ENCODE measurements at regions not wholly inside any gene's neighbourhood (a gene's known extent, or its start where the extent isn't known, plus 50 kb on each side); places are given as distances from the start of the nearest gene placed in this dataset.

DNA sequence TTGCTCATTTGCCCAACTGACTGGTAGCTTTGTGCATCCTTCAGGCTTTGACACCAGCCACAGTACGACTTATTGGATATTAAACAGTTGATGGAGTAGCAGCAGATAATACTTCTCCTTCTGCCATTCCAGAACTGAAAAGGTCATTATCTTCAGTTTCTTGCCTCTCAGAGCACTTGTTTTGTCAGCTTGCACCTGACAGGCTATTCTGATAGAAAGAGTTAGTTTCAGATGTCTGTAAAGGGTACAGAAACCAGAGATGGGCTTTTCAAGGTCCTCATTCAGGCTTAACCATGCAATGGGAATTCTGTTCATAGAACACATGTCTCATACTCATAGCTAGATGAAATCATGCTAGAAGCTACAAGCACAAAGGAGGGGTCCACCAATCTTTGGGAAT is 367.2 kb downstream of the OTOL1 start:
- H3K4me1 Mint-ChIP-seq (ENCODE audit: unreplicated experiment) = no peaks in the 10 kb centered on the region
- H3K36me3 Mint-ChIP-seq (ENCODE audit: low read depth, unreplicated experiment) = no peaks in the 10 kb centered on the region
- H3K9me3 Mint-ChIP-seq (ENCODE audit: unreplicated experiment) = no peaks in the 10 kb centered on the region
- no peak for TF ChIP-seq CTCF (IDR thresholded peaks at IDR 0.05; ENCODE audit: unreplicated experiment)
- DNase-seq (ENCODE audit: low spot score) = no peak
- H3K27ac Mint-ChIP-seq (ENCODE audit: unreplicated experiment) = no peak overlapping the region
- no peaks in the 10 kb centered on the region for H3K27me3 Mint-ChIP-seq (ENCODE audit: unreplicated experiment)
- no peak overlapping the region for H3K4me3 Mint-ChIP-seq (ENCODE audit: unreplicated experiment)

GRCh38 chr3:161866176-161866575 is 369.6 kb downstream of the OTOL1 start:
- no peaks in the 10 kb centered on the region for H3K9me3 Mint-ChIP-seq (ENCODE audit: unreplicated experiment)
- H3K27me3 Mint-ChIP-seq (ENCODE audit: unreplicated experiment) = no peaks in the 10 kb centered on the region
- TF ChIP-seq CTCF (IDR thresholded peaks at IDR 0.05; ENCODE audit: unreplicated experiment) = no peak
- no peaks in the 10 kb centered on the region for H3K36me3 Mint-ChIP-seq (ENCODE audit: low read depth, unreplicated experiment)
- no peak overlapping the region for H3K4me3 Mint-ChIP-seq (ENCODE audit: unreplicated experiment)
- no peak overlapping the region for H3K27ac Mint-ChIP-seq (ENCODE audit: unreplicated experiment)
- no peaks in the 10 kb centered on the region for H3K4me1 Mint-ChIP-seq (ENCODE audit: unreplicated experiment)
- no peak for DNase-seq (ENCODE audit: low spot score)

GRCh38 chr3:161875483-161875882 is 378.9 kb downstream of the OTOL1 start:
- Mint-ChIP-seq H3K27ac (ENCODE audit: unreplicated experiment) (no peak overlapping the region), H3K27me3 (ENCODE audit: unreplicated experiment) (no peaks in the 10 kb centered on the region), H3K36me3 (ENCODE audit: low read depth, unreplicated experiment) (no peaks in the 10 kb centered on the region), H3K4me1 (ENCODE audit: unreplicated experiment) (no peaks in the 10 kb centered on the region), H3K9me3 (ENCODE audit: unreplicated experiment) (no peaks in the 10 kb centered on the region), H3K4me3 (ENCODE audit: unreplicated experiment) (no peak overlapping the region)
- no peak for TF ChIP-seq CTCF (IDR thresholded peaks at IDR 0.05; ENCODE audit: unreplicated experiment)
- no peak for DNase-seq (ENCODE audit: low spot score)

- no peak overlapping the region for H3K27ac Mint-ChIP-seq (ENCODE audit: unreplicated experiment)
- no peak for TF ChIP-seq CTCF (IDR thresholded peaks at IDR 0.05; ENCODE audit: unreplicated experiment)
- H3K36me3 Mint-ChIP-seq (ENCODE audit: low read depth, unreplicated experiment) = peaks cover 5% of the 10 kb centered on the region
- no peaks in the 10 kb centered on the region for H3K9me3 Mint-ChIP-seq (ENCODE audit: unreplicated experiment)
- no peak overlapping the region for H3K4me3 Mint-ChIP-seq (ENCODE audit: unreplicated experiment)
- H3K4me1 Mint-ChIP-seq (ENCODE audit: unreplicated experiment) = no peaks in the 10 kb centered on the region
- DNase-seq (ENCODE audit: low spot score) = no peak
- H3K27me3 Mint-ChIP-seq (ENCODE audit: unreplicated experiment) = peaks cover 3% of the 10 kb centered on the region
Measured at GRCh38 chr3:161879470-161879869, 382.9 kb downstream of the OTOL1 start.

- no peak for TF ChIP-seq CTCF (IDR thresholded peaks at IDR 0.05; ENCODE audit: unreplicated experiment)
- H3K9me3 Mint-ChIP-seq (ENCODE audit: unreplicated experiment) = no peaks in the 10 kb centered on the region
- no peak overlapping the region for H3K27ac Mint-ChIP-seq (ENCODE audit: unreplicated experiment)
- DNase-seq (ENCODE audit: low spot score) = no peak
- peaks cover 3% of the 10 kb centered on the region for H3K27me3 Mint-ChIP-seq (ENCODE audit: unreplicated experiment)
- no peaks in the 10 kb centered on the region for H3K4me1 Mint-ChIP-seq (ENCODE audit: unreplicated experiment)
- no peak overlapping the region for H3K4me3 Mint-ChIP-seq (ENCODE audit: unreplicated experiment)
- H3K36me3 Mint-ChIP-seq (ENCODE audit: low read depth, unreplicated experiment) = peaks cover 7% of the 10 kb centered on the region
Measured at GRCh38 chr3:161884830-161885229, 388.2 kb downstream of the OTOL1 start.
